NB4 (cell line): ENCODE measurements at regions not wholly inside any gene's neighbourhood (a gene's known extent, or its start where the extent isn't known, plus 50 kb on each side); places are given as distances from the start of the nearest gene placed in this dataset.
"Not testable (repeated sequence)": the region's sequence is repeated elsewhere in the genome, so short reads cannot be mapped to it uniquely, and the experiment has no call there.

Experiments used
- DNase-seq: peaks from one replicate; pipeline ENCODE4 v3.0.0; 2010; ENCODE audit warnings: low read depth
- H3K4me3 ChIP-seq: one replicate; pipeline ENCODE4 v1.5.1; 2011; ENCODE audit warnings: mild to moderate bottlenecking, low read depth, low read length, moderate library complexity
- MYC ChIP-seq: IDR thresholded peaks from 2 replicates; pipeline ENCODE4 v1.6.1; 2011; ENCODE audit warnings: low read depth, low read length
- POLR2A ChIP-seq: IDR thresholded peaks from 2 replicates; pipeline ENCODE4 v1.6.1; 2011; ENCODE audit warnings: mild to moderate bottlenecking; ENCODE audit not compliant: insufficient read length; ENCODE audit errors: extremely low read depth
- TF ChIP-seq, protein P1 (sequence below): IDR thresholded peaks from 2 replicates; pipeline ENCODE4 v1.6.1; 2011; ENCODE audit warnings: low read depth, low read length
- TF ChIP-seq, protein P2 (sequence below): IDR thresholded peaks from one replicate; pipeline ENCODE4 v1.5.1; 2012; ENCODE audit warnings: low read depth, low read length

DNA sequence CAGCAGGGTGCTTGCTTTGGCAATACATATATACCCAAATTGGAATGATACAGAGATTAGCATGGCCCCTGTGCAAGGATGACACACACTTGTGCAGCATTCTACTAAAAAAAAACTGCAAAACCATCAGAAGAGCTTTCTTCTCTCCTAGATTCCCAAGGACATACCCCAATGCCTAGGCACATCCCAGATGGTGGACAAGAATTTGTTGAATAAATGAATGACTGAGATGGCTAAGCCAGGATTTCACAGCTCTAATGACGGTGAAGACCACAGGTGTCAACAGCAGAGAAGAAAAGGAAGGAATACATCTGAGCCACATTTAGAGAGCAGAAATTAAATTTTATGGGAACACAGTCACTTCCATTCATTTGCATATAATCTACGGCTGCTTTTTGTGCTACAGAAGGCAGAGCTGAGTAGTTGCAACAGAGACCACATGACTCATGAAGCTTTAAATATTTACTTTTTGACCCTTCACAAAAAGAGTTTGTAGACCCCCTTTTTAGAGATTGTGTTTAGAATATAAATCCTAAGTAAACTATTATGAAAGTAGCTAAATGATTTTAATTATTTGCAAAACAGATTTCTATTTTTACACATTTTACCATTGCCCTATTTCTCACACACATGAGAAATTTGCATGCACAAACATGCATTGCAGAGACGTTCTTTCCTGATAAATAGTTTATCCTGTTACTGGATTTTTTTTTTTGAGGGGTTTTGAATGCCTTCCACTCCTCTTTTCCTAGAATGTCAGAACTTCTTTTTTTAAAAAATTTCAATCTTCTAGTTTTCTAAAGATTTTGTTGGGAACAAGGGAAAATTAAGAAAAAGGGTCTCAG is 119.0 kb downstream of the PMAIP1 start:
- no peak overlapping the region for H3K4me3 ChIP-seq
- no peak for DNase-seq
- no peak for TF ChIP-seq MYC

DNA sequence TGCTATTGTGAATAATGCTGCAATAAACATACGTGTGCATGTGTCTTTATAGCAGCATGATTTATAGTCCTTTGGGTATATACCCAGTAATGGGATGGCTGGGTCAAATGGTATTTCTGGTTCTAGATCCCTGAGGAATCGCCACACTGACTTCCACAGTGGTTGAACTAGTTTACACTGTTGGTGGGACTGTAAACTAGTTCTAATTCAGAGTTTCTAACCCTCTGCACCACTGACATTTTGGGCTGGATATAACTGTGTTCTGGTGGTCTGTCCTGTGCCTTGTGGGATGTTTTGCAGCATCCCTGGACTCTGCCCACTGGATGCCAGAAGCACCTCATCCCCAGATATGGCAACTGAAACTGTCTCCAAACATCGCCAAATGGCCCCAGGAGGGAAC is 118.3 kb downstream of the PMAIP1 start:
- not testable (repeated sequence) for DNase-seq

GRCh38 chr18:60017371-60017770 is 117.6 kb downstream of the PMAIP1 start:
- H3K4me3 ChIP-seq = no peak overlapping the region
- no peak for DNase-seq
- TF ChIP-seq, protein P1, sequence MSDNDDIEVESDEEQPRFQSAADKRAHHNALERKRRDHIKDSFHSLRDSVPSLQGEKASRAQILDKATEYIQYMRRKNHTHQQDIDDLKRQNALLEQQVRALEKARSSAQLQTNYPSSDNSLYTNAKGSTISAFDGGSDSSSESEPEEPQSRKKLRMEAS = no peak
- TF ChIP-seq POLR2A (no peak), MYC (no peak)
- TF ChIP-seq, protein P2, sequence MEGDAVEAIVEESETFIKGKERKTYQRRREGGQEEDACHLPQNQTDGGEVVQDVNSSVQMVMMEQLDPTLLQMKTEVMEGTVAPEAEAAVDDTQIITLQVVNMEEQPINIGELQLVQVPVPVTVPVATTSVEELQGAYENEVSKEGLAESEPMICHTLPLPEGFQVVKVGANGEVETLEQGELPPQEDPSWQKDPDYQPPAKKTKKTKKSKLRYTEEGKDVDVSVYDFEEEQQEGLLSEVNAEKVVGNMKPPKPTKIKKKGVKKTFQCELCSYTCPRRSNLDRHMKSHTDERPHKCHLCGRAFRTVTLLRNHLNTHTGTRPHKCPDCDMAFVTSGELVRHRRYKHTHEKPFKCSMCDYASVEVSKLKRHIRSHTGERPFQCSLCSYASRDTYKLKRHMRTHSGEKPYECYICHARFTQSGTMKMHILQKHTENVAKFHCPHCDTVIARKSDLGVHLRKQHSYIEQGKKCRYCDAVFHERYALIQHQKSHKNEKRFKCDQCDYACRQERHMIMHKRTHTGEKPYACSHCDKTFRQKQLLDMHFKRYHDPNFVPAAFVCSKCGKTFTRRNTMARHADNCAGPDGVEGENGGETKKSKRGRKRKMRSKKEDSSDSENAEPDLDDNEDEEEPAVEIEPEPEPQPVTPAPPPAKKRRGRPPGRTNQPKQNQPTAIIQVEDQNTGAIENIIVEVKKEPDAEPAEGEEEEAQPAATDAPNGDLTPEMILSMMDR = no peak

More for the DNA sequence above, 118.3 kb downstream of the PMAIP1 start:
- H3K4me3 ChIP-seq = not testable (repeated sequence)

DNA sequence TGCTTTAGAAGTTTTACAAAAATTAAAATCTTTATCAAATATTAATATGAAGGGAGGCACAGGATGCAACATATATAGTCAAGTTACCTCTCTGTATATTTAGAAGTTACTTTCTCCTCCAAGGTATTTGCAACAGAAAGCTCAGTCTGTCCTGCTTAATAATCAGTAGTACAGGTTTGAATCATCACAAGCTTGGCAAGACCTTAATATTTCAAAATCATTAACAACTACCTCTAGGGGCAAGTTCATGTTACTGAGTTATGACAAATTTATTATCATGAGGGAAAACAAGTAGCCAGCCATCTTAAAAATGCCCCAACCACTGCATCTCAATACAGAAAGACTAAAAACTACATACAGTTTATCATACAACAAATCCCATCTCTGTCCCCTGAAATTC is 116.0 kb downstream of the PMAIP1 start:
- H3K4me3 ChIP-seq, DNase-seq: not testable (repeated sequence)

- not testable (repeated sequence) for DNase-seq
Measured at GRCh38 chr18:60013148-60013547, 113.4 kb downstream of the PMAIP1 start.

GRCh38 chr18:60010984-60011383 is 111.2 kb downstream of the PMAIP1 start:
- H3K4me3 ChIP-seq = no peak overlapping the region
- no peak for TF ChIP-seq POLR2A
- TF ChIP-seq, protein P1 = no peak
- no peak for TF ChIP-seq MYC
- TF ChIP-seq, protein P2 = no peak
- no peak for DNase-seq

More at GRCh38 chr18:60013148-60013547, 113.4 kb downstream of the PMAIP1 start:
- H3K4me3 ChIP-seq = not testable (repeated sequence)

- no peak for DNase-seq
- H3K4me3 ChIP-seq = no peak overlapping the region
- TF ChIP-seq, protein P2 = no peak
- TF ChIP-seq MYC (no peak), POLR2A (no peak)
- TF ChIP-seq, protein P1 = no peak
Measured at GRCh38 chr18:60010513-60010912, 110.7 kb downstream of the PMAIP1 start.

DNA sequence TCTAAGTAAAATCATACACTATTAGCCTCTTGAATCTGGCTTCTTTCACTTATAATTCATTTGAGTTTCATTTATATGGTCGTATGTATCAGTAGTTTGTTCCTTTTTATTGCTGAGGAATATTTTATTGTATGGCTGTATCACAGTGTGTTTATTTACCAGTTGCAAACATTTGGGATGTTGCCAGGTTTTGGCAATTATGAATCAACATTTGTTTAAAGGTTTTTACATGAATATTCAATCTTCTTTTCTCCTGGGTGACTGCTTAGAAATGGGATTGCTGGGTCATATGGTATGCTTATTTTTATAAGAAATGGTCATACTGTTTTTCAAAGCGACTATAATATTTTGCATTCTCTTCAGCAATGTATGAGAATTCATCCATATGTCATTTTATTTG is 107.9 kb downstream of the PMAIP1 start:
- TF ChIP-seq, protein P2 = no peak
- TF ChIP-seq MYC (no peak), POLR2A (no peak)
- TF ChIP-seq, protein P1 = no peak
- no peak overlapping the region for H3K4me3 ChIP-seq
- no peak for DNase-seq
